A673 (cell line): ENCODE measurements at regions not wholly inside any gene's neighbourhood (a gene's known extent, or its start where the extent isn't known, plus 50 kb on each side); places are given as distances from the start of the nearest gene placed in this dataset.
"Not testable (repeated sequence)": the region's sequence is repeated elsewhere in the genome, so short reads cannot be mapped to it uniquely, and the experiment has no call there.

Experiments used
- BruUV-seq: library from RNA; stranded (reverse); fragments of 400-500 nt; replicated peaks from 2 replicates; lab custom pipeline; 2021; lab: Mats Ljungman, UMichigan
- CTCF ChIA-PET: fragments of 300-600 bp; sonication (Branson Sonifier 250); formaldehyde crosslinking; loops from one replicate; lab custom pipeline; 2022; ENCODE audit warnings: antibody characterized with exemption; lab: Charles Lee
- POLR2A ChIA-PET: fragments of 300-600 bp; sonication (Branson Sonifier 250); formaldehyde crosslinking; loops from one replicate; lab custom pipeline; 2022; ENCODE audit warnings: antibody characterized with exemption; ENCODE audit not compliant: low non-redundant PET; lab: Charles Lee
- DNase-seq: peaks from one replicate; pipeline ENCODE4 v3.0.0-alpha.2; 2015; ENCODE audit warnings: low spot score
- H3K27ac ChIP-seq: fragments of 200-600 bp; sonication (generic); 2 replicates; pipeline ENCODE4 v1.5.1; 2016; ENCODE audit warnings: mixed run types, low read depth, mild to moderate bottlenecking, mixed read lengths, antibody characterized with exemption, low read length; ENCODE audit not compliant: poor library complexity, severe bottlenecking
- H3K27me3 ChIP-seq: fragments of 200-600 bp; sonication (generic); replicated peaks from 2 replicates; pipeline ENCODE4 v1.6.1; 2017; ENCODE audit warnings: mixed run types, low read depth, mild to moderate bottlenecking, mixed read lengths, antibody characterized with exemption, low read length; ENCODE audit not compliant: insufficient read depth, poor library complexity
- H3K36me3 ChIP-seq: fragments of 200-600 bp; sonication (generic); 2 replicates; pipeline ENCODE4 v1.6.1; 2016; ENCODE audit warnings: mixed run types, mild to moderate bottlenecking, mixed read lengths, antibody characterized with exemption, low read length; ENCODE audit not compliant: insufficient read depth, poor library complexity, severe bottlenecking
- H3K4me1 ChIP-seq: fragments of 200-600 bp; sonication (generic); 2 replicates; pipeline ENCODE4 v1.6.1; 2017; ENCODE audit warnings: mixed run types, mild to moderate bottlenecking, mixed read lengths, antibody characterized with exemption, low read length; ENCODE audit not compliant: insufficient read depth, poor library complexity, severe bottlenecking
- H3K4me3 ChIP-seq: fragments of 200-600 bp; sonication (generic); 2 replicates; pipeline ENCODE4 v1.5.1; 2016; ENCODE audit warnings: low read depth, mixed run types, mild to moderate bottlenecking, mixed read lengths, low read length; ENCODE audit not compliant: poor library complexity, severe bottlenecking
- H3K9me3 ChIP-seq: fragments of 200-600 bp; sonication (generic); 2 replicates; pipeline ENCODE4 v1.6.1; 2016; ENCODE audit warnings: mixed run types, low read depth, mild to moderate bottlenecking, mixed read lengths, antibody characterized with exemption, low read length; ENCODE audit not compliant: poor library complexity, severe bottlenecking
- EZH2 ChIP-seq: fragments of 200-600 bp; sonication (generic); IDR thresholded peaks from 2 replicates; pipeline ENCODE4 v1.6.1; 2017; ENCODE audit warnings: borderline replicate concordance, low read depth, mild to moderate bottlenecking, mixed read lengths, antibody characterized with exemption, low read length; ENCODE audit not compliant: poor library complexity, severe bottlenecking
- intact Hi-C: fragments of 100-400 bp; cut with micrococcal nuclease; formaldehyde crosslinking; loops from one replicate; pipeline ENCODE4 v1.10.0; 2022; ENCODE audit not compliant: unreplicated experiment
- TF ChIP-seq, protein P1 (sequence below): fragments of 300-800, 200-600 bp; sonication (generic); conservative IDR thresholded peaks from 2 replicates; pipeline ENCODE4 v1.5.1; 2017; ENCODE audit warnings: low read depth, mild to moderate bottlenecking, antibody characterized with exemption, low read length, moderate library complexity, mixed read lengths

- peaks cover 16% of the 10 kb centered on the region for H3K4me1 ChIP-seq
- no peaks in the 10 kb centered on the region for H3K36me3 ChIP-seq
- no peaks in the 10 kb centered on the region for H3K27me3 ChIP-seq
- intact Hi-C loops, result no loop called here
- DNase-seq, result no peak
- CTCF ChIA-PET, result no interaction called here
- no TSS peak for BruUV-seq
- H3K9me3 ChIP-seq, result peaks cover 8% of the 10 kb centered on the region
- no peak overlapping the region for H3K27ac ChIP-seq
- TF ChIP-seq, protein P1, sequence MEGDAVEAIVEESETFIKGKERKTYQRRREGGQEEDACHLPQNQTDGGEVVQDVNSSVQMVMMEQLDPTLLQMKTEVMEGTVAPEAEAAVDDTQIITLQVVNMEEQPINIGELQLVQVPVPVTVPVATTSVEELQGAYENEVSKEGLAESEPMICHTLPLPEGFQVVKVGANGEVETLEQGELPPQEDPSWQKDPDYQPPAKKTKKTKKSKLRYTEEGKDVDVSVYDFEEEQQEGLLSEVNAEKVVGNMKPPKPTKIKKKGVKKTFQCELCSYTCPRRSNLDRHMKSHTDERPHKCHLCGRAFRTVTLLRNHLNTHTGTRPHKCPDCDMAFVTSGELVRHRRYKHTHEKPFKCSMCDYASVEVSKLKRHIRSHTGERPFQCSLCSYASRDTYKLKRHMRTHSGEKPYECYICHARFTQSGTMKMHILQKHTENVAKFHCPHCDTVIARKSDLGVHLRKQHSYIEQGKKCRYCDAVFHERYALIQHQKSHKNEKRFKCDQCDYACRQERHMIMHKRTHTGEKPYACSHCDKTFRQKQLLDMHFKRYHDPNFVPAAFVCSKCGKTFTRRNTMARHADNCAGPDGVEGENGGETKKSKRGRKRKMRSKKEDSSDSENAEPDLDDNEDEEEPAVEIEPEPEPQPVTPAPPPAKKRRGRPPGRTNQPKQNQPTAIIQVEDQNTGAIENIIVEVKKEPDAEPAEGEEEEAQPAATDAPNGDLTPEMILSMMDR, result no peak
- no peak for TF ChIP-seq EZH2
- peak overlapping the region; percentile 4 for H3K4me3 ChIP-seq
- POLR2A ChIA-PET, result no interaction called here
These were observed 196.5 kb upstream of the SLC7A11 start for GRCh38 chr4:138438608-138439007.

DNA sequence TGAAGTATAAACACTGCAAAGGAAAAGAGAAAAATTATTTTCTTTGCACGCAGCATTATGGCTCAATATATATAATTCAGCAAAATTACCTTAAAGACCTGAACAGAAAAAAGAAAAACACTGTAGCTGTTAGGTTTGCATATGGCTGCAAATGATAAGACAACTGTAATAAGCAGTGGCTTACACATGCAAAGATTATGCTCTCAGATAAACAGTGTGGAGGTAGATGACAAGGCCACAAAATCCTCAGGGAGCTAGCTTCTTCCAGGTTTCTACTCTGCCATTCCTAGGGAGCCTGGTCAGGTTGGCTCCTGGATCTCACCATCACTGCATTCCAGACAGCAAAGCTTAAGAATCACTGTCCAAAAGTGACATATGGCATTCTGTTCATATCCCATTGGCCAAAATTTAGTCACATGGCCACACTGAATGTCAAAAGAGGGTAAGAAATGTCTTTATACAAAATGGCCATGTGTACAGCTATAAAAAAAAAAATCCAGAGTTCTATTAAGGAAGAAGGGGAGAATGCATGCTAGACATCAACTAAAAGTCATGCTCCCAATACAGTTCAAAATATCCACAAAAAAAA lies 195.2 kb upstream of the SLC7A11 start:
- intact Hi-C loops, result no loop called here
- no peaks in the 10 kb centered on the region for H3K27me3 ChIP-seq
- no peak overlapping the region for H3K4me3 ChIP-seq
- no peaks in the 10 kb centered on the region for H3K36me3 ChIP-seq
- no peak for DNase-seq
- H3K27ac ChIP-seq, result no peak overlapping the region
- ChIA-PET CTCF (no interaction called here), POLR2A (no interaction called here)
- H3K4me1 ChIP-seq, result peaks cover 16% of the 10 kb centered on the region
- peaks cover 8% of the 10 kb centered on the region for H3K9me3 ChIP-seq
- no TSS peak for BruUV-seq
- TF ChIP-seq, protein P1, result no peak
- no peak for TF ChIP-seq EZH2

GRCh38 chr4:138435733-138436132 lies 193.6 kb upstream of the SLC7A11 start:
- H3K36me3 ChIP-seq, H3K27ac ChIP-seq, intact Hi-C loops, POLR2A ChIA-PET, H3K27me3 ChIP-seq, H3K4me3 ChIP-seq, H3K9me3 ChIP-seq, BruUV-seq, CTCF ChIA-PET, DNase-seq: not testable (repeated sequence)
- peaks cover 16% of the 10 kb centered on the region for H3K4me1 ChIP-seq

DNA sequence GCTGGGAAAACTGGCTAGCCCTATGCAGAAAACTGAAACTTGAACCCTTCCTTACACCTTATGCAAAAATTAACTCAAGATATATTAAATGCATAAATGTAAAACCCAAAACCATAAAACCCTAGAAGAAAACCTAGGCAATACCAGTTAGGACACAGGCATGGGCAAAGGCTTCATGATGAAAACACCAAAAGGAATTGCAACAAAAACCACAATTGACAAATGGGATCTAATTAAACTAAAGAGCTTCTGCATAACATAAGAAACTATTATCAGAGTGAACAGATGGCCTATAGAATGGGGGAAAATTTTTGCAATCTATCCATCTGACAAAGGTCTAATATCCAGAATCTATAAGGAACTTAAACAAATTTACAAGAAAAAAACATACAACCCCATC lies 192.9 kb upstream of the SLC7A11 start:
- H3K9me3 ChIP-seq, H3K27ac ChIP-seq, H3K4me3 ChIP-seq, H3K36me3 ChIP-seq, POLR2A ChIA-PET, intact Hi-C loops, CTCF ChIA-PET, H3K27me3 ChIP-seq, BruUV-seq, DNase-seq: not testable (repeated sequence)
- peaks cover 15% of the 10 kb centered on the region for H3K4me1 ChIP-seq
